A549 (cell line): ENCODE measurements at regions not wholly inside any gene's neighbourhood (a gene's known extent, or its start where the extent isn't known, plus 50 kb on each side); places are given as distances from the start of the nearest gene placed in this dataset.

Experiments
- CBX2 ChIP-seq: fragments of 200-600 bp; sonication (generic); IDR thresholded peaks from 2 replicates; pipeline ENCODE4 v1.6.1; 2016; ENCODE audit warnings: low read depth, mild to moderate bottlenecking, borderline replicate concordance
- EP300 ChIP-seq, 2 experiments: fragments of >200 bp; sonication (Bioruptor Twin); formaldehyde crosslinking; IDR thresholded peaks; 2 replicates in 1 of 2; 3 replicates in 1 of 2; pipeline ENCODE4 v1.6.1; 2016 to 2017
- KDM1A ChIP-seq: fragments of 200-600 bp; sonication (generic); IDR thresholded peaks from 2 replicates; pipeline ENCODE4 v1.6.1; 2016; ENCODE audit warnings: low read depth, mild to moderate bottlenecking
- NR3C1 ChIP-seq: fragments of >200 bp; sonication (Bioruptor Twin); formaldehyde crosslinking; IDR thresholded peaks from 3 replicates; pipeline ENCODE4 v1.6.1; 2017
- POLR2A ChIP-seq: IDR thresholded peaks from 2 replicates; pipeline ENCODE4 v1.6.1; 2012; ENCODE audit warnings: mild to moderate bottlenecking, low read length
- ZFP36 ChIP-seq: fragments of 450-650 bp; IDR thresholded peaks from 2 replicates; pipeline ENCODE4 v1.6.1; 2014; ENCODE audit warnings: borderline replicate concordance; ENCODE audit not compliant: partially characterized antibody
- TF ChIP-seq, protein P1 (sequence below): fragments of >200 bp; sonication (Bioruptor Twin); formaldehyde crosslinking; IDR thresholded peaks from 3 replicates; pipeline ENCODE4 v1.5.1; 2016
- TF ChIP-seq, protein P2 (sequence below): fragments of 250-450 bp; sonication (Bioruptor Pico); IDR thresholded peaks from 2 replicates; pipeline ENCODE4 v1.5.0; 2021; ENCODE audit warnings: mild to moderate bottlenecking, moderate library complexity, borderline replicate concordance

DNA sequence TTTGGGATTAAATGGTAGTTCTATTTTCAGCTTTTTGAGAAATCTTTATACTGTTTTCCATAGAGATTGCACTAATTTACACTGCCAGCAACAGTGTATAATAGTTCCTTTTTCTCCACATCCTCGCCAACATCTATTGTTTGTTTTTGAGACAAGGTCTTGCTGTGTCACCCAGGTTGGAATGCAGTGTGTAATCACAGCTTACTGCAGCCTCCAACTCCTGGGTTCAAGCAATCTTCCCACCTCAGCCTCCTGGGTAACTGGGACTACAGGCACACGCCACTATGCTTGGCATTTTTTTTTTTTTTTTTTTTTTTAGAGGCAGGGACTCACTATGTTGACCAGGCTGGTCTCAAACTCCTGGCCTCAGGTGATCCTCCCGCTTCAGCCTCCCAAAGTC is 164.5 kb upstream of the CXADR start:
- no peak for TF ChIP-seq POLR2A
- TF ChIP-seq, protein P1, sequence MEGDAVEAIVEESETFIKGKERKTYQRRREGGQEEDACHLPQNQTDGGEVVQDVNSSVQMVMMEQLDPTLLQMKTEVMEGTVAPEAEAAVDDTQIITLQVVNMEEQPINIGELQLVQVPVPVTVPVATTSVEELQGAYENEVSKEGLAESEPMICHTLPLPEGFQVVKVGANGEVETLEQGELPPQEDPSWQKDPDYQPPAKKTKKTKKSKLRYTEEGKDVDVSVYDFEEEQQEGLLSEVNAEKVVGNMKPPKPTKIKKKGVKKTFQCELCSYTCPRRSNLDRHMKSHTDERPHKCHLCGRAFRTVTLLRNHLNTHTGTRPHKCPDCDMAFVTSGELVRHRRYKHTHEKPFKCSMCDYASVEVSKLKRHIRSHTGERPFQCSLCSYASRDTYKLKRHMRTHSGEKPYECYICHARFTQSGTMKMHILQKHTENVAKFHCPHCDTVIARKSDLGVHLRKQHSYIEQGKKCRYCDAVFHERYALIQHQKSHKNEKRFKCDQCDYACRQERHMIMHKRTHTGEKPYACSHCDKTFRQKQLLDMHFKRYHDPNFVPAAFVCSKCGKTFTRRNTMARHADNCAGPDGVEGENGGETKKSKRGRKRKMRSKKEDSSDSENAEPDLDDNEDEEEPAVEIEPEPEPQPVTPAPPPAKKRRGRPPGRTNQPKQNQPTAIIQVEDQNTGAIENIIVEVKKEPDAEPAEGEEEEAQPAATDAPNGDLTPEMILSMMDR: no peak
- TF ChIP-seq CBX2: no peak
- TF ChIP-seq NR3C1: no peak
- no peak for TF ChIP-seq EP300 (IDR thresholded peaks at IDR 0.05)
- TF ChIP-seq, protein P2, sequence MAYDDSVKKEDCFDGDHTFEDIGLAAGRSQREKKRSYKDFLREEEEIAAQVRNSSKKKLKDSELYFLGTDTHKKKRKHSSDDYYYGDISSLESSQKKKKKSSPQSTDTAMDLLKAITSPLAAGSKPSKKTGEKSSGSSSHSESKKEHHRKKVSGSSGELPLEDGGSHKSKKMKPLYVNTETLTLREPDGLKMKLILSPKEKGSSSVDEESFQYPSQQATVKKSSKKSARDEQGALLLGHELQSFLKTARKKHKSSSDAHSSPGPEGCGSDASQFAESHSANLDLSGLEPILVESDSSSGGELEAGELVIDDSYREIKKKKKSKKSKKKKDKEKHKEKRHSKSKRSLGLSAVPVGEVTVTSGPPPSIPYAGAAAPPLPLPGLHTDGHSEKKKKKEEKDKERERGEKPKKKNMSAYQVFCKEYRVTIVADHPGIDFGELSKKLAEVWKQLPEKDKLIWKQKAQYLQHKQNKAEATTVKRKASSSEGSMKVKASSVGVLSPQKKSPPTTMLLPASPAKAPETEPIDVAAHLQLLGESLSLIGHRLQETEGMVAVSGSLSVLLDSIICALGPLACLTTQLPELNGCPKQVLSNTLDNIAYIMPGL (CRISPR knock-in tag): no peak
- no peak for TF ChIP-seq KDM1A
- no peak for TF ChIP-seq ZFP36
